GM12878 (cell line): ENCODE measurements at regions not wholly inside any gene's neighbourhood (a gene's known extent, or its start where the extent isn't known, plus 50 kb on each side); places are given as distances from the start of the nearest gene placed in this dataset.

Experiments used
- ATAC-seq: fragments of 200-7000 bp; cut with Tn5 transposase; 3 replicates; pipeline ENCODE4 v1.9.1; 2020; ENCODE audit warnings: mild to moderate bottlenecking, moderate library complexity
- BruUV-seq: library from RNA; stranded (reverse); fragments of 400-500 nt; replicated peaks from 2 replicates; lab custom pipeline; 2021; lab: Mats Ljungman, UMichigan
- CTCF ChIA-PET: fragments of 300-600 bp; sonication (Branson Sonifier 250); formaldehyde crosslinking; extraction: SDS; loops from one replicate; lab custom pipeline; 2021; ENCODE audit warnings: inconsistent platforms; lab: Yijun Ruan, JAX
- POLR2A ChIA-PET: fragments of 350-600 bp; formaldehyde crosslinking; extraction: SDS; loops from one replicate; lab custom pipeline; 2021; ENCODE audit warnings: inconsistent platforms; lab: Charles Lee
- RAD21 ChIA-PET: fragments of 300-600 bp; sonication (Branson Sonifier 250); formaldehyde crosslinking; loops from one replicate; lab custom pipeline; 2023; ENCODE audit warnings: antibody characterized with exemption; ENCODE audit not compliant: unreplicated experiment; lab: Charles Lee
- SMC1A ChIA-PET: fragments of 300-600 bp; sonication (Branson Sonifier 250); formaldehyde crosslinking; loops from one replicate; lab custom pipeline; 2023; ENCODE audit not compliant: unreplicated experiment, uncharacterized antibody; lab: Charles Lee
- DNase-seq: peaks from one replicate; pipeline ENCODE4 v3.0.0-alpha.2; 2011; ENCODE audit warnings: low read depth, low spot score
- FAIRE-seq: peaks from 3 replicates; lab custom pipeline; 2011; peaks lifted over from hg19 to GRCh38; lab: Jason Lieb, UNC
- H2AFZ ChIP-seq: 2 replicates; pipeline ENCODE4 v1.6.0; 2011; ENCODE audit warnings: low read depth, low read length, control low read depth; ENCODE audit not compliant: control insufficient read depth
- H3K27ac ChIP-seq: 2 replicates; pipeline ENCODE4 v1.5.1; 2011; ENCODE audit warnings: control low read depth; ENCODE audit not compliant: control insufficient read depth, insufficient read depth
- H3K27me3 ChIP-seq, 2 experiments: replicated peaks in 1 of 2; 2 replicates each; pipeline versions ENCODE4 v1.6.0 to v1.6.1; 2011; ENCODE audit warnings: low read length in 1 of 2; ENCODE audit not compliant: control insufficient read depth in 2 of 2, insufficient read depth in 2 of 2
- H3K36me3 ChIP-seq, 2 experiments: 2 replicates each; pipeline ENCODE4 v1.5.1; 2011; ENCODE audit warnings: low read length in 1 of 2; ENCODE audit not compliant: control insufficient read depth in 2 of 2, insufficient read depth in 2 of 2
- H3K4me1 ChIP-seq: 2 replicates; pipeline ENCODE4 v1.6.1; 2011; ENCODE audit warnings: mild to moderate bottlenecking, low read length, moderate library complexity, mixed read lengths; ENCODE audit not compliant: control insufficient read depth, insufficient read depth
- H3K4me2 ChIP-seq: 2 replicates; pipeline ENCODE4 v1.6.0; 2011; ENCODE audit warnings: control low read depth; ENCODE audit not compliant: control insufficient read depth, insufficient read depth
- H3K4me3 ChIP-seq: fragments of 200-600 bp; sonication (generic); 2 replicates; pipeline ENCODE4 v1.5.1; 2016
- H3K79me2 ChIP-seq: 2 replicates; pipeline ENCODE4 v1.6.0; 2011; ENCODE audit warnings: low read length; ENCODE audit not compliant: control insufficient read depth, insufficient read depth
- H3K9ac ChIP-seq: 2 replicates; pipeline ENCODE4 v1.8.0; 2011; ENCODE audit warnings: low read length, control low read depth, mixed read lengths; ENCODE audit not compliant: control insufficient read depth, insufficient read depth
- H3K9me3 ChIP-seq: replicated peaks from 3 replicates; pipeline ENCODE4 v1.5.1; 2011; ENCODE audit warnings: mild to moderate bottlenecking, low read length; ENCODE audit not compliant: control insufficient read depth, insufficient read depth
- H4K20me1 ChIP-seq: 2 replicates; pipeline ENCODE4 v1.6.0; 2011; ENCODE audit not compliant: control insufficient read depth, insufficient read depth
- ATF7 ChIP-seq: fragments of 450-650 bp; IDR thresholded peaks from 2 replicates; pipeline ENCODE4 v1.6.1; 2016; ENCODE audit warnings: low read depth, mild to moderate bottlenecking
- BCL11A ChIP-seq: IDR thresholded peaks from 2 replicates; pipeline ENCODE4 v1.6.1; 2011; ENCODE audit warnings: low read depth, low read length
- BCL3 ChIP-seq: IDR thresholded peaks from 2 replicates; pipeline ENCODE4 v1.6.1; 2011; ENCODE audit warnings: borderline replicate concordance, low read depth, mild to moderate bottlenecking, moderate library complexity, low read length; ENCODE audit not compliant: insufficient read depth, poor library complexity, severe bottlenecking
- DPF2 ChIP-seq: fragments of 450-650 bp; IDR thresholded peaks from 2 replicates; pipeline ENCODE4 v1.6.1; 2017; ENCODE audit warnings: mild to moderate bottlenecking
- EP300 ChIP-seq, 2 experiments: fragments of 150-350 bp in 1 of 2; IDR thresholded peaks; 2 replicates each; pipeline ENCODE4 v1.6.1; 2011 to 2012; ENCODE audit warnings: low read depth in 2 of 2, low read length in 2 of 2, borderline replicate concordance in 1 of 2, improper control_type of control experiment in 1 of 2, inconsistent platforms in 1 of 2; ENCODE audit not compliant: control insufficient read depth in 1 of 2
- ETV6 ChIP-seq, 2 experiments: fragments of 450-650 bp in 1 of 2; IDR thresholded peaks in 1 of 2; conservative IDR thresholded peaks in 1 of 2; 2 replicates each; pipeline ENCODE4 v1.6.1; 2014; ENCODE audit warnings: antibody characterized with exemption in 1 of 2, borderline replicate concordance in 1 of 2, low read depth in 1 of 2, mild to moderate bottlenecking in 1 of 2, moderate library complexity in 1 of 2
- GABPA ChIP-seq: IDR thresholded peaks from 2 replicates; pipeline ENCODE4 v1.6.1; 2014; ENCODE audit warnings: antibody characterized with exemption, low read depth, mild to moderate bottlenecking, inconsistent platforms
- HCFC1 ChIP-seq: fragments of 150-350 bp; IDR thresholded peaks from 2 replicates; pipeline ENCODE4 v1.6.1; 2014; ENCODE audit warnings: low read length
- IKZF2 ChIP-seq, 2 experiments: fragments of 450-650 bp; IDR thresholded peaks; 2 replicates each; pipeline ENCODE4 v1.6.1; 2017; ENCODE audit warnings: mild to moderate bottlenecking in 2 of 2, moderate library complexity in 2 of 2
- KDM1A ChIP-seq: fragments of 200-600 bp; sonication (generic); IDR thresholded peaks from 2 replicates; pipeline ENCODE4 v1.6.1; 2016; ENCODE audit warnings: borderline replicate concordance
- MEF2B ChIP-seq: fragments of 450-650 bp; IDR thresholded peaks from 2 replicates; pipeline ENCODE4 v1.6.1; 2018; ENCODE audit warnings: mild to moderate bottlenecking, moderate library complexity; ENCODE audit not compliant: partially characterized antibody, poor library complexity, severe bottlenecking
- MTA2 ChIP-seq: fragments of 450-650 bp; IDR thresholded peaks from 2 replicates; pipeline ENCODE4 v1.6.1; 2016; ENCODE audit warnings: low read depth, mild to moderate bottlenecking, moderate library complexity
- PAX5 ChIP-seq: IDR thresholded peaks from 2 replicates; pipeline ENCODE4 v1.6.1; 2011; ENCODE audit warnings: low read depth, low read length, borderline replicate concordance
- PML ChIP-seq: IDR thresholded peaks from 2 replicates; pipeline ENCODE4 v1.6.1; 2012; ENCODE audit warnings: low read length, inconsistent platforms
- SIX5 ChIP-seq: IDR thresholded peaks from 2 replicates; pipeline ENCODE4 v1.6.1; 2011; ENCODE audit warnings: mild to moderate bottlenecking, low read depth, low read length, moderate library complexity; ENCODE audit not compliant: severe bottlenecking
- SKIL ChIP-seq: fragments of 450-650 bp; IDR thresholded peaks from 2 replicates; pipeline ENCODE4 v1.6.1; 2017; ENCODE audit warnings: mild to moderate bottlenecking, low read depth, inconsistent platforms; ENCODE audit not compliant: poor library complexity, severe bottlenecking
- SPI1 ChIP-seq: IDR thresholded peaks from 2 replicates; pipeline ENCODE4 v1.6.1; 2011; ENCODE audit warnings: low read depth, mild to moderate bottlenecking, low read length, moderate library complexity, borderline replicate concordance; ENCODE audit not compliant: insufficient read depth
- WRNIP1 ChIP-seq: IDR thresholded peaks from 2 replicates; pipeline ENCODE4 v1.6.1; 2011; ENCODE audit warnings: low read depth, low read length, improper control_type of control experiment, borderline replicate concordance
- ZNF384 ChIP-seq: IDR thresholded peaks from 2 replicates; pipeline ENCODE4 v1.6.1; 2012; ENCODE audit warnings: low read depth, mild to moderate bottlenecking, low read length, improper control_type of control experiment, borderline replicate concordance
- WGBS: methylation state at CpG from one replicate; pipeline ENCODE4 v1.1.6; 2016; ENCODE audit warnings: low lambda C conversion rate; ENCODE audit not compliant: insufficient replicate concordance, insufficient coverage; ENCODE audit errors: missing lambda C conversion rate; 5-methylcytosine and 5-hydroxymethylcytosine counted together
- in situ Hi-C: fragments of 300-500 bp; cut with MboI; formaldehyde crosslinking; loops from 9 replicates; pipeline ENCODE4 v1.14.3; 2018; ENCODE audit warnings: mixed read lengths
- intact Hi-C: fragments of 100-400 bp; cut with micrococcal nuclease; formaldehyde crosslinking; loops from one replicate; pipeline ENCODE4 v1.14.2; 2022; ENCODE audit not compliant: unreplicated experiment

GRCh38 chr4:14783011-14783877, 219.0 kb upstream of the CPEB2 start:
- POLR2A ChIA-PET: no interaction called here
- intact Hi-C loops: loop anchor here (5.0 to 10.0 kb wide), 2 partner anchors 74 to 222 kb away; partner anchors contain the start of gene CPEB2
- TF ChIP-seq MEF2B (peak; percentile 62), SIX5 (peak; percentile 40), DPF2 (0 out of 2 replicates have a peak, but pooled peaks have one; percentile 43), PAX5 (peak; percentile 52; the same call in 1 of the 2 replicates), WRNIP1 (no peak), ETV6 (conservative IDR thresholded peaks at IDR 0.05 in 1 of 2, IDR thresholded peaks at IDR 0.05 in 1 of 2; ENCODE audit: borderline replicate concordance in 1 of 2, low read depth in 1 of 2) (peak in 1 of 2 experiments; percentile 56; a peak in 2 of 4 replicates), ATF7 (0 out of 2 replicates have a peak, but pooled peaks have one; percentile 31), KDM1A (no peak), GABPA (peak; percentile 24; the same call in 1 of the 2 replicates), EP300 (IDR thresholded peaks at IDR 0.05; ENCODE audit: borderline replicate concordance in 1 of 2, control insufficient read depth in 1 of 2, low read depth in 2 of 2, low read length in 2 of 2) (peak in 1 of 2 experiments; percentile 37; a peak in 1 of 4 replicates), SKIL (no peak), ZNF384 (no peak), MTA2 (peak; percentile 57; the same call in 1 of the 2 replicates), BCL11A (peak; percentile 82), PML (0 out of 2 replicates have a peak, but pooled peaks have one; percentile 55), HCFC1 (no peak), BCL3 (peak; percentile 22), SPI1 (peak; percentile 39; the same call in 1 of the 2 replicates), IKZF2 (IDR thresholded peaks at IDR 0.05) (peak; percentile 36 to 74; a peak in 2 of 4 replicates)

More at GRCh38 chr4:14783011-14783877, 219.0 kb upstream of the CPEB2 start:
- ChIA-PET RAD21 (interaction anchor here (1.1 kb wide), 1 partner anchor 12 kb away, joined by 3 read pairs; no protein-coding TSS in a partner anchor), SMC1A (interaction anchor here (0.6 to 1.7 kb wide), 3 partner anchors 10 to 108 kb away, joined by 3 to 6 read pairs (median 4); no protein-coding TSS in a partner anchor), CTCF (no interaction called here)
- no peaks in the 10 kb centered on the region; the same call in 2 of the 3 replicates for H3K9me3 ChIP-seq
- no peaks in the 10 kb centered on the region for H3K79me2 ChIP-seq
- in situ Hi-C loops: no loop called here
- no TSS peak for BruUV-seq
- H3K4me3 ChIP-seq: no peak overlapping the region
- H3K36me3 ChIP-seq: no peaks in the 10 kb centered on the region
- H3K4me1 ChIP-seq: 0 out of 2 replicates have a peak, but pooled peaks cover 3% of the 10 kb centered on the region
- ATAC-seq: peak; percentile 96
- H3K27me3 ChIP-seq: no peaks in the 10 kb centered on the region
- H3K4me2 ChIP-seq: no peak overlapping the region
- 1% methylated on average over 5 of the region's 5 CpGs for WGBS
- H4K20me1 ChIP-seq: no peaks in the 10 kb centered on the region
- H3K27ac ChIP-seq: no peak overlapping the region
- DNase-seq: peak; percentile 48
- peak; percentile 90 for FAIRE-seq
- no peak overlapping the region for H2AFZ ChIP-seq
- no peak overlapping the region for H3K9ac ChIP-seq
